MM.1S (cell line): ENCODE measurements at regions not wholly inside any gene's neighbourhood (a gene's known extent, or its start where the extent isn't known, plus 50 kb on each side); places are given as distances from the start of the nearest gene placed in this dataset.

Source experiments
- CTCF ChIP-seq: fragments of 300-600 bp; sonication (generic); IDR thresholded peaks from 2 replicates; pipeline ENCODE4 v1.5.1; 2016; ENCODE audit warnings: antibody characterized with exemption, low read length, mixed read lengths
- EZH2 ChIP-seq: fragments of 300-600 bp; sonication (generic); optimal IDR thresholded peaks from 2 replicates; pipeline ENCODE3; 2017; ENCODE audit warnings: low read depth, mild to moderate bottlenecking, antibody characterized with exemption, low read length, mixed read lengths

GRCh38 chr6:50141100-50141499 is 91.4 kb upstream of the DEFB112 start:
- TF ChIP-seq CTCF = no peak
- no peak for TF ChIP-seq EZH2
